Astrocyte (in vitro differentiated cells and primary cell): ENCODE measurements at regions not wholly inside any gene's neighbourhood (a gene's known extent, or its start where the extent isn't known, plus 50 kb on each side); places are given as distances from the start of the nearest gene placed in this dataset.

Experiments used
- DNase-seq: peaks from one replicate; pipeline ENCODE4 v3.0.0-alpha.2; 2010; ENCODE audit warnings: low read depth
- FAIRE-seq: peaks from 2 replicates; lab custom pipeline; 2011; peaks lifted over from hg19 to GRCh38; lab: Jason Lieb, UNC
- H2AFZ ChIP-seq: 2 replicates; pipeline ENCODE4 v1.6.0; 2012; ENCODE audit warnings: low read depth, low read length, inconsistent platforms
- H3K27ac ChIP-seq: 2 replicates; pipeline ENCODE4 v1.5.1; 2011; ENCODE audit warnings: low read depth, low read length, inconsistent platforms
- H3K27me3 ChIP-seq: 2 replicates; pipeline ENCODE4 v1.6.0; 2011; ENCODE audit warnings: low read length, inconsistent platforms; ENCODE audit not compliant: insufficient read depth
- H3K36me3 ChIP-seq: 2 replicates; pipeline ENCODE4 v1.5.1; 2011; ENCODE audit warnings: low read length, inconsistent platforms; ENCODE audit not compliant: insufficient read depth
- H3K4me1 ChIP-seq: 2 replicates; pipeline ENCODE4 v1.5.1; 2011; ENCODE audit warnings: low read length, inconsistent platforms; ENCODE audit not compliant: insufficient read depth
- H3K4me2 ChIP-seq: 2 replicates; pipeline ENCODE4 v1.6.0; 2012; ENCODE audit warnings: low read length, inconsistent platforms
- H3K4me3 ChIP-seq: 2 replicates; pipeline ENCODE4 v1.5.1; 2011; ENCODE audit warnings: low read depth, mild to moderate bottlenecking, low read length, inconsistent platforms; ENCODE audit not compliant: insufficient read depth
- H3K79me2 ChIP-seq: 2 replicates; pipeline ENCODE4 v1.6.0; 2012; ENCODE audit warnings: mild to moderate bottlenecking, low read length, inconsistent platforms; ENCODE audit not compliant: insufficient read depth
- H3K9ac ChIP-seq: 2 replicates; pipeline ENCODE4 v1.6.0; 2012; ENCODE audit warnings: mild to moderate bottlenecking, low read length, inconsistent platforms
- H3K9me3 ChIP-seq: 2 replicates; pipeline ENCODE4 v1.5.1; 2012; ENCODE audit warnings: low read depth, mild to moderate bottlenecking, low read length, inconsistent platforms; ENCODE audit not compliant: insufficient read depth
- H4K20me1 ChIP-seq: 2 replicates; pipeline ENCODE4 v1.6.0; 2012; ENCODE audit warnings: low read length, inconsistent platforms; ENCODE audit not compliant: insufficient read depth
- H3K27ac Mint-ChIP-seq: one replicate; pipeline ENCODE4 v1.8.0; 2021; ENCODE audit warnings: mild to moderate bottlenecking, mixed read lengths; ENCODE audit not compliant: unreplicated experiment
- H3K27me3 Mint-ChIP-seq: one replicate; pipeline ENCODE4 v1.8.0; 2021; ENCODE audit warnings: low read depth, mixed read lengths; ENCODE audit not compliant: unreplicated experiment
- H3K36me3 Mint-ChIP-seq: one replicate; pipeline ENCODE4 v1.8.0; 2021; ENCODE audit warnings: low read depth, mixed read lengths; ENCODE audit not compliant: unreplicated experiment
- H3K4me1 Mint-ChIP-seq: one replicate; pipeline ENCODE4 v1.8.0; 2021; ENCODE audit warnings: low read depth, mixed read lengths; ENCODE audit not compliant: unreplicated experiment
- H3K4me3 Mint-ChIP-seq: one replicate; pipeline ENCODE4 v1.8.0; 2021; ENCODE audit warnings: mild to moderate bottlenecking, moderate library complexity, mixed read lengths; ENCODE audit not compliant: unreplicated experiment
- H3K9me3 Mint-ChIP-seq: one replicate; pipeline ENCODE4 v1.8.0; 2021; ENCODE audit warnings: mild to moderate bottlenecking, mixed read lengths; ENCODE audit not compliant: unreplicated experiment
- CTCF ChIP-seq: IDR thresholded peaks from 2 replicates; pipeline ENCODE4 v1.5.1; 2011; ENCODE audit warnings: low read depth, mild to moderate bottlenecking, inconsistent platforms, low read length, moderate library complexity; ENCODE audit not compliant: insufficient read depth
- EZH2 ChIP-seq: IDR thresholded peaks from 2 replicates; pipeline ENCODE4 v1.6.1; 2012; ENCODE audit warnings: mild to moderate bottlenecking, low read length, inconsistent platforms; ENCODE audit not compliant: insufficient read depth

GRCh38 chr14:46480817-46481216 lies 170.8 kb downstream of the RPL10L start:
- Histone ChIP-seq H3K9ac (no peak overlapping the region), H3K4me1 (no peaks in the 10 kb centered on the region), H3K9me3 (no peaks in the 10 kb centered on the region), H3K27ac (no peak overlapping the region), H3K27me3 (no peaks in the 10 kb centered on the region), H3K79me2 (no peaks in the 10 kb centered on the region), H3K4me2 (no peak overlapping the region), H2AFZ (no peak overlapping the region), H3K4me3 (no peak overlapping the region), H3K36me3 (no peaks in the 10 kb centered on the region), H4K20me1 (no peaks in the 10 kb centered on the region)
- Mint-ChIP-seq H3K9me3 (no peaks in the 10 kb centered on the region), H3K27ac (no peak overlapping the region), H3K4me1 (no peaks in the 10 kb centered on the region), H3K27me3 (no peaks in the 10 kb centered on the region), H3K36me3 (no peaks in the 10 kb centered on the region), H3K4me3 (no peak overlapping the region)
- no peak for TF ChIP-seq CTCF
- TF ChIP-seq EZH2 = no peak
- FAIRE-seq = no peak
- DNase-seq = no peak

GRCh38 chr14:46472261-46472660 lies 179.3 kb downstream of the RPL10L start:
- FAIRE-seq (no peak), DNase-seq (no peak)
- Histone ChIP-seq H3K36me3 (no peaks in the 10 kb centered on the region), H3K27me3 (no peaks in the 10 kb centered on the region), H3K4me3 (no peak overlapping the region), H2AFZ (no peak overlapping the region), H4K20me1 (no peaks in the 10 kb centered on the region), H3K27ac (no peak overlapping the region), H3K9ac (no peak overlapping the region), H3K79me2 (no peaks in the 10 kb centered on the region), H3K4me2 (no peak overlapping the region), H3K4me1 (no peaks in the 10 kb centered on the region), H3K9me3 (no peaks in the 10 kb centered on the region)
- Mint-ChIP-seq H3K36me3 (no peaks in the 10 kb centered on the region), H3K9me3 (no peaks in the 10 kb centered on the region), H3K27me3 (no peaks in the 10 kb centered on the region), H3K4me3 (no peak overlapping the region), H3K27ac (no peak overlapping the region), H3K4me1 (no peaks in the 10 kb centered on the region)
- TF ChIP-seq EZH2 (no peak), CTCF (no peak)

GRCh38 chr14:46464341-46464740 lies 187.2 kb downstream of the RPL10L start:
- H3K4me1 Mint-ChIP-seq = no peaks in the 10 kb centered on the region
- no peaks in the 10 kb centered on the region for H3K9me3 Mint-ChIP-seq
- no peak overlapping the region for H3K4me3 Mint-ChIP-seq
- Histone ChIP-seq H3K9ac (no peak overlapping the region), H3K36me3 (no peaks in the 10 kb centered on the region), H2AFZ (no peak overlapping the region), H3K4me1 (no peaks in the 10 kb centered on the region), H3K4me2 (no peak overlapping the region), H4K20me1 (no peaks in the 10 kb centered on the region), H3K27ac (no peak overlapping the region), H3K79me2 (no peaks in the 10 kb centered on the region), H3K27me3 (no peaks in the 10 kb centered on the region), H3K9me3 (no peaks in the 10 kb centered on the region), H3K4me3 (no peak overlapping the region)
- no peaks in the 10 kb centered on the region for H3K27me3 Mint-ChIP-seq
- H3K27ac Mint-ChIP-seq = no peak overlapping the region
- DNase-seq = no peak
- no peak for FAIRE-seq
- no peaks in the 10 kb centered on the region for H3K36me3 Mint-ChIP-seq
- no peak for TF ChIP-seq CTCF
- TF ChIP-seq EZH2 = no peak
